ENCODE measurements at regions not wholly inside any gene's neighbourhood (a gene's known extent, or its start where the extent isn't known, plus 50 kb on each side); places are given as distances from the start of the nearest gene placed in this dataset.

- Histone ChIP-seq H3K4me3 (ENCODE audit: low read length) (no peak overlapping the region), H3K36me3 (ENCODE audit: control insufficient read depth, low read length) (no peaks in the 10 kb centered on the region), H4K20me1 (ENCODE audit: control insufficient read depth, insufficient read depth, low read depth, low read length) (no peaks in the 10 kb centered on the region), H3K79me2 (ENCODE audit: control insufficient read depth, low read length) (no peaks in the 10 kb centered on the region), H3K9me3 (ENCODE audit: control insufficient read depth, insufficient read depth, low read length) (no peaks in the 10 kb centered on the region), H3K27me3 (ENCODE audit: control insufficient read depth, low read length) (no peaks in the 10 kb centered on the region), H3K4me1 (ENCODE audit: control insufficient read depth, low read length) (peaks cover 10% of the 10 kb centered on the region), H3F3A (ENCODE audit: control insufficient read depth, insufficient read depth) (no peaks in the 10 kb centered on the region), H3K4me2 (ENCODE audit: low read length) (no peak overlapping the region), H3K27ac (ENCODE audit: low read depth, low read length) (no peak overlapping the region), H3K9me2 (replicated peaks; ENCODE audit: control insufficient read depth, low read length) (no peaks in the 10 kb centered on the region)
- no peak for TF ChIP-seq EZH2phosphoT487 (IDR thresholded peaks at IDR 0.05; ENCODE audit: borderline replicate concordance, low read length)
- TF ChIP-seq, protein P1, sequence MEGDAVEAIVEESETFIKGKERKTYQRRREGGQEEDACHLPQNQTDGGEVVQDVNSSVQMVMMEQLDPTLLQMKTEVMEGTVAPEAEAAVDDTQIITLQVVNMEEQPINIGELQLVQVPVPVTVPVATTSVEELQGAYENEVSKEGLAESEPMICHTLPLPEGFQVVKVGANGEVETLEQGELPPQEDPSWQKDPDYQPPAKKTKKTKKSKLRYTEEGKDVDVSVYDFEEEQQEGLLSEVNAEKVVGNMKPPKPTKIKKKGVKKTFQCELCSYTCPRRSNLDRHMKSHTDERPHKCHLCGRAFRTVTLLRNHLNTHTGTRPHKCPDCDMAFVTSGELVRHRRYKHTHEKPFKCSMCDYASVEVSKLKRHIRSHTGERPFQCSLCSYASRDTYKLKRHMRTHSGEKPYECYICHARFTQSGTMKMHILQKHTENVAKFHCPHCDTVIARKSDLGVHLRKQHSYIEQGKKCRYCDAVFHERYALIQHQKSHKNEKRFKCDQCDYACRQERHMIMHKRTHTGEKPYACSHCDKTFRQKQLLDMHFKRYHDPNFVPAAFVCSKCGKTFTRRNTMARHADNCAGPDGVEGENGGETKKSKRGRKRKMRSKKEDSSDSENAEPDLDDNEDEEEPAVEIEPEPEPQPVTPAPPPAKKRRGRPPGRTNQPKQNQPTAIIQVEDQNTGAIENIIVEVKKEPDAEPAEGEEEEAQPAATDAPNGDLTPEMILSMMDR (IDR thresholded peaks at IDR 0.05; ENCODE audit: low read depth, low read length, poor library complexity, severe bottlenecking): no peak
Measured at GRCh38 chr10:81095238-81095637, 557.5 kb downstream of the SH2D4B start.

DNA sequence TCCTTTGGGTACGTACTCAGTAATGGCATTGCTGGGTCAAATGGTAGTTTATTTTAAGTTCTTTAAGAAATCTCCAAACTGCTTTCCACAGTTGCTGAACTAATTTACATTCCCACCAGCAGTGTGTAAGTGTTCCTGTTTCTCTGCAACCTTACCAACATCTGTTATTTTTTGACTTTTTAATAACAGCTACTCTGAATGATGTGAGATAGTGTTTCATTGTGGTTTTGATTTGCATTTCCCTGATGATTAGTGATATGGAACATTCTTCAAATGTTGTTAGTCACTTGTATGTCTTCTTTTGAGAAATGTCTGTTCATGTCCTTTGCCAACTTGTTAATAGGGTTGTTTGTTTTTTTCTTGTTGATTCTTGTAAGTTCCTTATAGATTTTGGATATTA, 558.9 kb downstream of the SH2D4B start:
- no peak overlapping the region for H3K27ac ChIP-seq (ENCODE audit: low read depth, low read length)
- no peak overlapping the region for H3K4me3 ChIP-seq (ENCODE audit: low read length)
- no peaks in the 10 kb centered on the region for H4K20me1 ChIP-seq (ENCODE audit: control insufficient read depth, insufficient read depth, low read depth, low read length)
- peaks cover 10% of the 10 kb centered on the region for H3K4me1 ChIP-seq (ENCODE audit: control insufficient read depth, low read length)
- no peaks in the 10 kb centered on the region for H3K79me2 ChIP-seq (ENCODE audit: control insufficient read depth, low read length)
- no peaks in the 10 kb centered on the region for H3K9me3 ChIP-seq (ENCODE audit: control insufficient read depth, insufficient read depth, low read length)
- no peaks in the 10 kb centered on the region for H3F3A ChIP-seq (ENCODE audit: control insufficient read depth, insufficient read depth)
- H3K4me2 ChIP-seq (ENCODE audit: low read length): peak overlapping the region; percentile 26; the same call in 1 of the 2 replicates
- no peaks in the 10 kb centered on the region for H3K27me3 ChIP-seq (ENCODE audit: control insufficient read depth, low read length)
- H3K9me2 ChIP-seq (replicated peaks; ENCODE audit: control insufficient read depth, low read length): no peaks in the 10 kb centered on the region
- no peaks in the 10 kb centered on the region for H3K36me3 ChIP-seq (ENCODE audit: control insufficient read depth, low read length)
- TF ChIP-seq EZH2phosphoT487 (IDR thresholded peaks at IDR 0.05; ENCODE audit: borderline replicate concordance, low read length): no peak
- TF ChIP-seq, protein P1 (IDR thresholded peaks at IDR 0.05; ENCODE audit: low read depth, low read length, poor library complexity, severe bottlenecking): no peak

- no peaks in the 10 kb centered on the region for H3K79me2 ChIP-seq (ENCODE audit: control insufficient read depth, low read length)
- no peaks in the 10 kb centered on the region for H3K27me3 ChIP-seq (ENCODE audit: control insufficient read depth, low read length)
- peaks cover 10% of the 10 kb centered on the region for H3K4me1 ChIP-seq (ENCODE audit: control insufficient read depth, low read length)
- TF ChIP-seq, protein P1 (IDR thresholded peaks at IDR 0.05; ENCODE audit: low read depth, low read length, poor library complexity, severe bottlenecking): no peak
- no peak for TF ChIP-seq EZH2phosphoT487 (IDR thresholded peaks at IDR 0.05; ENCODE audit: borderline replicate concordance, low read length)
- no peaks in the 10 kb centered on the region for H3K36me3 ChIP-seq (ENCODE audit: control insufficient read depth, low read length)
- H3F3A ChIP-seq (ENCODE audit: control insufficient read depth, insufficient read depth): no peaks in the 10 kb centered on the region
- no peak overlapping the region for H3K4me3 ChIP-seq (ENCODE audit: low read length)
- H3K4me2 ChIP-seq (ENCODE audit: low read length): no peak overlapping the region
- no peak overlapping the region for H3K27ac ChIP-seq (ENCODE audit: low read depth, low read length)
- no peaks in the 10 kb centered on the region for H3K9me3 ChIP-seq (ENCODE audit: control insufficient read depth, insufficient read depth, low read length)
- H3K9me2 ChIP-seq (replicated peaks; ENCODE audit: control insufficient read depth, low read length): no peaks in the 10 kb centered on the region
- H4K20me1 ChIP-seq (ENCODE audit: control insufficient read depth, insufficient read depth, low read depth, low read length): no peaks in the 10 kb centered on the region
Measured at GRCh38 chr10:81101062-81101461, 563.4 kb downstream of the SH2D4B start.

- no peak overlapping the region for H3K4me2 ChIP-seq (ENCODE audit: low read length)
- no peak overlapping the region for H3K4me3 ChIP-seq (ENCODE audit: low read length)
- H4K20me1 ChIP-seq (ENCODE audit: control insufficient read depth, insufficient read depth, low read depth, low read length): no peaks in the 10 kb centered on the region
- no peaks in the 10 kb centered on the region for H3K9me2 ChIP-seq (replicated peaks; ENCODE audit: control insufficient read depth, low read length)
- no peaks in the 10 kb centered on the region for H3K9me3 ChIP-seq (ENCODE audit: control insufficient read depth, insufficient read depth, low read length)
- no peaks in the 10 kb centered on the region for H3K79me2 ChIP-seq (ENCODE audit: control insufficient read depth, low read length)
- H3K27ac ChIP-seq (ENCODE audit: low read depth, low read length): no peak overlapping the region
- H3F3A ChIP-seq (ENCODE audit: control insufficient read depth, insufficient read depth): no peaks in the 10 kb centered on the region
- H3K36me3 ChIP-seq (ENCODE audit: control insufficient read depth, low read length): no peaks in the 10 kb centered on the region
- no peaks in the 10 kb centered on the region for H3K4me1 ChIP-seq (ENCODE audit: control insufficient read depth, low read length)
- H3K27me3 ChIP-seq (ENCODE audit: control insufficient read depth, low read length): no peaks in the 10 kb centered on the region
- no peak for TF ChIP-seq EZH2phosphoT487 (IDR thresholded peaks at IDR 0.05; ENCODE audit: borderline replicate concordance, low read length)
- TF ChIP-seq, protein P1 (IDR thresholded peaks at IDR 0.05; ENCODE audit: low read depth, low read length, poor library complexity, severe bottlenecking): no peak
Measured at GRCh38 chr10:81104494-81104893, 566.8 kb downstream of the SH2D4B start.

Data from DOHH2 (cell line).